Lower leg skin (tissue), 3 donors: ENCODE measurements at regions not wholly inside any gene's neighbourhood (a gene's known extent, or its start where the extent isn't known, plus 50 kb on each side); places are given as distances from the start of the nearest gene placed in this dataset.

ENCODE experiments used
- CTCF ChIP-seq, 3 donors: fragments of 450-650 bp; IDR thresholded peaks; one replicate each; pipeline ENCODE4 v1.5.1; 2016; ENCODE audit warnings: antibody characterized with exemption in 3 of 3, mild to moderate bottlenecking in 3 of 3, moderate library complexity in 2 of 3
- POLR2A ChIP-seq, 2 donors: fragments of 450-650 bp; IDR thresholded peaks; one replicate each; pipeline ENCODE4 v1.6.1; 2016 to 2017; ENCODE audit warnings: antibody characterized with exemption in 2 of 2, mild to moderate bottlenecking in 1 of 2, moderate library complexity in 1 of 2

GRCh38 chr4:66585767-66586166, 915.5 kb upstream of the EPHA5 start:
- TF ChIP-seq CTCF (IDR thresholded peaks at IDR 0.05), result no peak
- no peak for TF ChIP-seq POLR2A (IDR thresholded peaks at IDR 0.05)
